Neural cell (in vitro differentiated cells): ENCODE measurements at regions not wholly inside any gene's neighbourhood (a gene's known extent, or its start where the extent isn't known, plus 50 kb on each side); places are given as distances from the start of the nearest gene placed in this dataset.

Experiments used
- CTCF ChIP-seq: fragments of 450-650 bp; IDR thresholded peaks from 2 replicates; pipeline ENCODE4 v1.5.1; 2014; ENCODE audit warnings: antibody characterized with exemption, mild to moderate bottlenecking, moderate library complexity; ENCODE audit not compliant: poor library complexity, severe bottlenecking
- EZH2 ChIP-seq: fragments of 200-600, 300-800 bp; shearing (Covaris generic), sonication (generic); IDR thresholded peaks from 2 replicates; pipeline ENCODE4 v1.6.1; 2014; ENCODE audit warnings: antibody characterized with exemption, low read length, borderline replicate concordance, mild to moderate bottlenecking; ENCODE audit not compliant: insufficient read depth, poor library complexity, severe bottlenecking
- POLR2AphosphoS5 ChIP-seq: IDR thresholded peaks from 2 replicates; pipeline ENCODE4 v1.6.1; 2012
- RAD21 ChIP-seq: fragments of 450-650 bp; conservative IDR thresholded peaks from 2 replicates; pipeline ENCODE4 v1.6.1; 2014; ENCODE audit warnings: antibody characterized with exemption, mild to moderate bottlenecking, moderate library complexity
- REST ChIP-seq: IDR thresholded peaks from 2 replicates; pipeline ENCODE4 v1.6.1; 2012; ENCODE audit warnings: borderline replicate concordance
- SMC3 ChIP-seq: fragments of 450-650 bp; conservative IDR thresholded peaks from 2 replicates; pipeline ENCODE4 v1.6.1; 2014; ENCODE audit warnings: antibody characterized with exemption, mild to moderate bottlenecking, moderate library complexity; ENCODE audit not compliant: poor library complexity
- TAF1 ChIP-seq: IDR thresholded peaks from 2 replicates; pipeline ENCODE4 v1.6.1; 2012; ENCODE audit warnings: low read depth

GRCh38 chr4:96524311-96524875 is 684.5 kb downstream of the PDHA2 start:
- TF ChIP-seq CTCF, result no peak
- no peak for TF ChIP-seq EZH2
- no peak for TF ChIP-seq RAD21
- TF ChIP-seq POLR2AphosphoS5, result no peak
- no peak for TF ChIP-seq SMC3
- no peak for TF ChIP-seq REST
- no peak for TF ChIP-seq TAF1
